ENCODE measurements at regions not wholly inside any gene's neighbourhood (a gene's known extent, or its start where the extent isn't known, plus 50 kb on each side); places are given as distances from the start of the nearest gene placed in this dataset.
A peak's percentile ranks its signal among the peaks of the same experiment; 100 is the strongest.

- H3K9me3 ChIP-seq (ENCODE audit: control insufficient read depth, low read length), result no peaks in the 10 kb centered on the region
- WGBS, 2 experiments (ENCODE audit: insufficient coverage in 2 of 2), result 98 to 100% methylated on average over 4 of the region's 4 CpGs
- peaks cover 13% of the 10 kb centered on the region for H3K4me1 ChIP-seq (ENCODE audit: control insufficient read depth, insufficient read depth, low read length, poor library complexity, severe bottlenecking)
- H3K27ac ChIP-seq (ENCODE audit: low read depth, low read length, severe bottlenecking), result no peak overlapping the region
- no peak overlapping the region for H3K4me3 ChIP-seq (ENCODE audit: extremely low read depth, insufficient read depth, low read length, poor library complexity, severe bottlenecking)
- H3K36me3 ChIP-seq (ENCODE audit: control insufficient read depth, insufficient read depth, low read length), result no peaks in the 10 kb centered on the region
These were observed 146.3 kb downstream of the SCARB1 start for GRCh38 chr12:124717318-124717717.

GRCh38 chr12:124716208-124717130, 147.2 kb downstream of the SCARB1 start:
- Histone ChIP-seq H3K9me3 (ENCODE audit: control insufficient read depth, low read length) (no peaks in the 10 kb centered on the region), H3K4me3 (ENCODE audit: extremely low read depth, insufficient read depth, low read length, poor library complexity, severe bottlenecking) (no peak overlapping the region), H3K27ac (ENCODE audit: low read depth, low read length, severe bottlenecking) (no peak overlapping the region), H3K4me1 (ENCODE audit: control insufficient read depth, insufficient read depth, low read length, poor library complexity, severe bottlenecking) (peaks cover 15% of the 10 kb centered on the region), H3K36me3 (ENCODE audit: control insufficient read depth, insufficient read depth, low read length) (no peaks in the 10 kb centered on the region)
- 83 to 91% methylated on average over 17 to 19 of the region's 22 CpGs for WGBS, 2 experiments (ENCODE audit: insufficient coverage in 2 of 2)

DNA sequence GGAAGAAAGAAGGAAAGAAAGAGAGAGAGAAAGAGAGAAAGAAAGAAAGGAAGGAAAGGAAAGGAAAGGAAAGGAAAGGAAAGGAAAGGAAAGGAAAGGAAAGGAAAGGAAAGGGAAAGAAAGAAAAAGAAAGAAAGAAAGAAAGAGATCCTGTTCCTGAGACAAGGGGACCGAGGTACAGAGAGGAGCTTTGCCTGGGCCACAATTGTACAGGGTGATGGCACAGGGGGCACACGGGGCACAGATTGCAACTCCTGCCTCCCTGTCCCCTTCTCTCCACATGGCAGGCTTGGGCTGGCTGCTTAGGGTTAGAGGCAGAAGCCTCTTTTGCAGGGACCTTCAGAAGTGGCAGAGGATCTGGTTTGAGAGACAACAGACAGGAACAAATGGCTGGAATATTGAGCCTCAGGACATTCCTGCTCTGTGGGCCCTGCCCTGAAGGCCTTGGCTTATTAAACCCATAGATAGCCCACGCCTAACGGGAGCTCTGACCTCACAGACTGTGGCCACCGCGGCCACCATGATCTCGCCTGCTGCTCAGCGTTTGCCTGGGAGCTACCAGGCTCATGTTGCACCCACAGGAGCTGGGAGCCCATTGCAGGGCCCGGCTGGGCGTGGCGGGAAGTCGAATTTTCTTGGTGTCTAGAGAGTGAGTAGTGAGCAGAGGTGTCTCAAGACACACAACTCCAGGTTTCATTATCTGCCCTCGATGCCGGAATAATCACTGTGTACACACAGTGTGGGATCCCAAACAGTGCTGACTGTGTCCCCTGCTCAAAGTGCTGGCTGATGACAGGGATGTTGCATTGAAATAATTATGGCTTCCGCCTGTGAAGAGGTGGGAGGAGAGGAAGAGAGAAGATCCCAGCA, 147.9 kb upstream of the NCOR2 start:
- no peaks in the 10 kb centered on the region for H3K36me3 ChIP-seq (ENCODE audit: control insufficient read depth, insufficient read depth, low read length)
- H3K27ac ChIP-seq (ENCODE audit: low read depth, low read length, severe bottlenecking), result no peak overlapping the region
- WGBS, 2 experiments (ENCODE audit: insufficient coverage in 2 of 2), result 72 to 73% methylated on average over 9 to 12 of the region's 15 CpGs
- H3K9me3 ChIP-seq (ENCODE audit: control insufficient read depth, low read length), result no peaks in the 10 kb centered on the region
- H3K4me1 ChIP-seq (ENCODE audit: control insufficient read depth, insufficient read depth, low read length, poor library complexity, severe bottlenecking), result peaks cover 16% of the 10 kb centered on the region
- no peak overlapping the region for H3K4me3 ChIP-seq (ENCODE audit: extremely low read depth, insufficient read depth, low read length, poor library complexity, severe bottlenecking)

- no peaks in the 10 kb centered on the region for H3K36me3 ChIP-seq (ENCODE audit: control insufficient read depth, insufficient read depth, low read length)
- WGBS, 2 experiments (ENCODE audit: insufficient coverage in 2 of 2), result 60 to 72% methylated on average over 16 to 17 of the region's 17 CpGs
- no peak overlapping the region for H3K4me3 ChIP-seq (ENCODE audit: extremely low read depth, insufficient read depth, low read length, poor library complexity, severe bottlenecking)
- peak overlapping the region; percentile 57 for H3K27ac ChIP-seq (ENCODE audit: low read depth, low read length, severe bottlenecking)
- peaks cover 16% of the 10 kb centered on the region for H3K4me1 ChIP-seq (ENCODE audit: control insufficient read depth, insufficient read depth, low read length, poor library complexity, severe bottlenecking)
- H3K9me3 ChIP-seq (ENCODE audit: control insufficient read depth, low read length), result no peaks in the 10 kb centered on the region
These were observed 146.1 kb upstream of the NCOR2 start for GRCh38 chr12:124713436-124714082.

DNA sequence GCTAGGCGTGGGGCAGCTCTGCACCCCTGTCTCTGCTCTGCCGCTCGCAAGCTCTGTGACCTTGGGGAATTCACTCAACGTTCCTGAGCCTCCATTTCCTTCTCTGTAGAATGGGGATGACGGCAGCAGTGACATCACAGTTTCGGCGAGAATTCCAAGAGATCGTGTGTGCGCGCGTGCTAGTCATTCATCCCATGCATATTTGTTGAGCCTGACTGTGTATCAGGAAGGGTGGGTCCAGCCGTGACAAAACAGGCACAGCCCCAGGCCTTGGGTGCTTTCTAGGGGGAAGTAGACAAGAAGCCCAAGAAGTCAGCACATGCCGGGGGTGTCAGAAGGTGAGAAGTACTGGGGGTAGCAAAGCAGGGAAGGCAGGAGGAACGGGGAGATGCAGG, 145.6 kb upstream of the NCOR2 start:
- H3K27ac ChIP-seq (ENCODE audit: low read depth, low read length, severe bottlenecking), result peak overlapping the region; percentile 57
- H3K9me3 ChIP-seq (ENCODE audit: control insufficient read depth, low read length), result no peaks in the 10 kb centered on the region
- no peak overlapping the region for H3K4me3 ChIP-seq (ENCODE audit: extremely low read depth, insufficient read depth, low read length, poor library complexity, severe bottlenecking)
- 82 to 83% methylated on average over 14 of the region's 14 CpGs for WGBS, 2 experiments (ENCODE audit: insufficient coverage in 2 of 2)
- H3K4me1 ChIP-seq (ENCODE audit: control insufficient read depth, insufficient read depth, low read length, poor library complexity, severe bottlenecking), result peaks cover 16% of the 10 kb centered on the region
- no peaks in the 10 kb centered on the region for H3K36me3 ChIP-seq (ENCODE audit: control insufficient read depth, insufficient read depth, low read length)

DNA sequence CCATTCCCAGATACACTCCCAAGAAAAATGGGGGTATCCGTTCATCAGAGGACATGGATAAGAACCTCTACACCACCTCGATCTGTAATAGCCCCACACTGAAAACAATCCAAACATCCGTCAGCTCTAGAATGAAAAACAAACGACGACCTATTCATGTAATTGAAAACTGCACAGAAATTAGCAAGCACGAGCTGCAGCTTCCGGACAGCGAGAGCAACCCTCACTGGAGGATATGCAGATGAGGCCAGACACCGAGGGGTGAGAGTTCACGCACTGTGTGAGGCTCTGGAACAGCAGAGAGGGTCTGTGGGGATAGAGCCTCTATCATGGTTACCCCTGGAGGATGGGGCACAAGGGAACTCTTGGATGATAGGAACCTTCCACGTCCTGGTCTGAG, 143.9 kb upstream of the NCOR2 start:
- 82 to 85% methylated on average over 8 to 11 of the region's 11 CpGs for WGBS, 2 experiments (ENCODE audit: insufficient coverage in 2 of 2)
- Histone ChIP-seq H3K27ac (ENCODE audit: low read depth, low read length, severe bottlenecking) (no peak overlapping the region), H3K9me3 (ENCODE audit: control insufficient read depth, low read length) (peaks cover 6% of the 10 kb centered on the region), H3K4me1 (ENCODE audit: control insufficient read depth, insufficient read depth, low read length, poor library complexity, severe bottlenecking) (peaks cover 16% of the 10 kb centered on the region), H3K4me3 (ENCODE audit: extremely low read depth, insufficient read depth, low read length, poor library complexity, severe bottlenecking) (no peak overlapping the region), H3K36me3 (ENCODE audit: control insufficient read depth, insufficient read depth, low read length) (no peaks in the 10 kb centered on the region)

DNA sequence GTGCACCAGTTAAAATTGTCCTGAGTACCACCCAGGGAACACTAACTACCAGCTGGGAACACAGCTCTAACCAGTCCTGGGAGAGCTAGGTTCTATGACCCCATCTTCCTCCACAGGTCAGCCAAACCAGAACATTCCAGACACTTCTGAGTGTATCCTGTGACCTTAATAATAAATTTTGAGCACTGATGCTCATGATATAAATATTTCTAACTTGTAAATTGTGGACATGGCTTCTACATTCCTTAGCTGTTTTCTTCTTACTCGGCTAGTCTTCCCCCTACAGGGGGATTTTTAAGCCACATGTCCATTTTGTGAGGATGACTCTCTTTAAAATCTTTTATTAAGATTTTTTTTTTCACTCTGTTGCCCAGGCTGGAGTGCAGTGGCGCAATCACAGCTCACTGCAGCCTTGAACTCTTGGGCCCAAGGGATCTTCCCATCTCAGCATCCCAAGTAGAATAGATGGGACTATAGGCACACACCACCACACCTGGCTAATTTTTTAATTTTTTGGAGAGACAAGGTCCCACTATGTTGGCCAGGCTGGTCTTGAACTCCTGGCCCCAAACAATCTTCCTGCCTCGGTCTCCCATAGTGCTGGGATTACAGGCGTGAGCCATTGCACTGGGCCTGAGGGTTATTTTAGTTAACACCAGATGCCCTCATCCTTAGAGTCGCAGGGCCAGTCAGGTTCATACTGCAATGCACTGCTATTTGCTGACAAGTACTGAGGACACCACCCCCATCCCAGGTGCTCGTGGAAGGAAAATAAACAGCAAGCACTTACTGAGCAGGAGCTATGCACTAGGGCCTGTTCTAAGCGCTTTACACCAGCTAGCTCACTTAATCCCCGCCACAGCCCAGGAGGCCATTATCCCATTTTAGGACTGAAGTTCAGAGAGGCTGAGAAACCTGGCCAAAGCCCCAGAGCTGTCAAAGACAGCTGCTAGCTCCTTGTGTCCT, 142.6 kb upstream of the NCOR2 start:
- Histone ChIP-seq H3K4me1 (ENCODE audit: control insufficient read depth, insufficient read depth, low read length, poor library complexity, severe bottlenecking) (peaks cover 16% of the 10 kb centered on the region), H3K9me3 (ENCODE audit: control insufficient read depth, low read length) (peaks cover 6% of the 10 kb centered on the region), H3K27ac (ENCODE audit: low read depth, low read length, severe bottlenecking) (no peak overlapping the region), H3K4me3 (ENCODE audit: extremely low read depth, insufficient read depth, low read length, poor library complexity, severe bottlenecking) (no peak overlapping the region), H3K36me3 (ENCODE audit: control insufficient read depth, insufficient read depth, low read length) (no peaks in the 10 kb centered on the region)
- 89 to 100% methylated on average over 3 to 7 of the region's 8 CpGs for WGBS, 2 experiments (ENCODE audit: insufficient coverage in 2 of 2)

DNA sequence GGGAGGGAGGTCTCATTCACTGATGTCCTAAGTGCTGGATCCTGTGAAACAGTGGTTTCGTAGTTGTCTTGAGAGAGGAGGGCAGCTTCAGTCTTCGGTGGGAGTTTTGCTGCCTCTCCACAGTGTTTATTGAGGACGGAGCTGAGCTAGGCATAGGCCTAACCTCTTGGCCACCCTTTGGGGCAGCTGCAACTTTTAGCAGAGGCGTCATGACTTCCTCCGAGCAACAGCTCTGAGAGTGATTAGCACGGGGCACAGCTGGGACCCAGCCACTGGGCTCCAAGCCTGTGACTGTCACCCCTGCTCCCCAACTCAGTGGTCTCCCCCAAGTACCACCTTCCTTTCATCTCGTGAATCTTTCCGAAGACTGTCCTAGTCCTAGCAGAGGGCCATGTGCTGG, 139.9 kb upstream of the NCOR2 start:
- no peak overlapping the region for H3K4me3 ChIP-seq (ENCODE audit: extremely low read depth, insufficient read depth, low read length, poor library complexity, severe bottlenecking)
- H3K36me3 ChIP-seq (ENCODE audit: control insufficient read depth, insufficient read depth, low read length), result no peaks in the 10 kb centered on the region
- peaks cover 6% of the 10 kb centered on the region for H3K9me3 ChIP-seq (ENCODE audit: control insufficient read depth, low read length)
- H3K4me1 ChIP-seq (ENCODE audit: control insufficient read depth, insufficient read depth, low read length, poor library complexity, severe bottlenecking), result peaks cover 3% of the 10 kb centered on the region
- 94 to 97% methylated on average over 8 of the region's 8 CpGs for WGBS, 2 experiments (ENCODE audit: insufficient coverage in 2 of 2)
- H3K27ac ChIP-seq (ENCODE audit: low read depth, low read length, severe bottlenecking), result no peak overlapping the region

- H3K4me1 ChIP-seq (ENCODE audit: control insufficient read depth, insufficient read depth, low read length, poor library complexity, severe bottlenecking), result peaks cover 2% of the 10 kb centered on the region
- H3K27ac ChIP-seq (ENCODE audit: low read depth, low read length, severe bottlenecking), result no peak overlapping the region
- H3K36me3 ChIP-seq (ENCODE audit: control insufficient read depth, insufficient read depth, low read length), result no peaks in the 10 kb centered on the region
- H3K9me3 ChIP-seq (ENCODE audit: control insufficient read depth, low read length), result peaks cover 6% of the 10 kb centered on the region
- H3K4me3 ChIP-seq (ENCODE audit: extremely low read depth, insufficient read depth, low read length, poor library complexity, severe bottlenecking), result no peak overlapping the region
- WGBS, 2 experiments (ENCODE audit: insufficient coverage in 2 of 2), result 91 to 98% methylated on average over 5 to 10 of the region's 10 CpGs
These were observed 139.0 kb upstream of the NCOR2 start for GRCh38 chr12:124706363-124706762.
